ENCODE measurements at regions not wholly inside any gene's neighbourhood (a gene's known extent, or its start where the extent isn't known, plus 50 kb on each side); places are given as distances from the start of the nearest gene placed in this dataset.

DNA sequence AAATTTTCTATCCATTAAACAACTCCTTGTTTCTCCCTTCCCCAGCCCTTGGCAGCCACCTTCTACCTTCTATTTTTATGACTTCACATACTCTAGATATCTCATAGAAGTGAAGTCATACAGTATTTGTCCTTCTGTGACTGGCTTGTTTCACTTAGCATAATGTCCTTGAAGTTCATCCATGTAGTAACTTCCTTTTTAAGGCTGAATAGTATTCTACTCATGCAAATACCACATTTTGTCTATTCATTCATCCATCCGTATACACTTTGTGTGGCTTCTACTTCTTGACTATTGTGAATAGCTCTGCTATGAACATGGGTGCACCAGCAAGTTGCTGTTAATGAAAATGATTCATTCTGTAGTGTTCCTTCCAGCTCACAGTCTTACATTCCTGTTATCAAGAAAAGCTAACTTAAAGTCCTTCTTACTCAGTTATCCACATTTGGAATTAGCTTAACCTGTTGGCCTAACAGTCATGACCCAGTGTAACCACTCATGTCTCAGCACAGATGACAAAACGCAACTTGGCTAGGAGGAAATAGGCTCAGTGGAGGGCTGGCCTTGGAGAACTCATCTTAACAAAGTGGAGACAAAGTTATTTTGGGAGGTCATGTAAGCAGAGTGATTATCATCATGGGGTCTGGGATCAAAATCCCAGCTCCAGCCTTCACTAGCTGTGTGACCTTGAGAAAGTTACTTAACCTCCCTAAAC, 129.7 kb upstream of the MAP3K1 start:
- Mint-ChIP-seq H3K27ac (ENCODE audit: low read depth, unreplicated experiment) (no peak overlapping the region), H3K36me3 (ENCODE audit: insufficient read depth, unreplicated experiment) (no peaks in the 10 kb centered on the region), H3K4me1 (ENCODE audit: insufficient read depth, unreplicated experiment) (peaks cover 10% of the 10 kb centered on the region), H3K4me3 (ENCODE audit: unreplicated experiment) (no peak overlapping the region), H3K27me3 (ENCODE audit: insufficient read depth, unreplicated experiment) (no peaks in the 10 kb centered on the region), H3K9me3 (ENCODE audit: unreplicated experiment) (no peaks in the 10 kb centered on the region)
- TF ChIP-seq, protein P1, sequence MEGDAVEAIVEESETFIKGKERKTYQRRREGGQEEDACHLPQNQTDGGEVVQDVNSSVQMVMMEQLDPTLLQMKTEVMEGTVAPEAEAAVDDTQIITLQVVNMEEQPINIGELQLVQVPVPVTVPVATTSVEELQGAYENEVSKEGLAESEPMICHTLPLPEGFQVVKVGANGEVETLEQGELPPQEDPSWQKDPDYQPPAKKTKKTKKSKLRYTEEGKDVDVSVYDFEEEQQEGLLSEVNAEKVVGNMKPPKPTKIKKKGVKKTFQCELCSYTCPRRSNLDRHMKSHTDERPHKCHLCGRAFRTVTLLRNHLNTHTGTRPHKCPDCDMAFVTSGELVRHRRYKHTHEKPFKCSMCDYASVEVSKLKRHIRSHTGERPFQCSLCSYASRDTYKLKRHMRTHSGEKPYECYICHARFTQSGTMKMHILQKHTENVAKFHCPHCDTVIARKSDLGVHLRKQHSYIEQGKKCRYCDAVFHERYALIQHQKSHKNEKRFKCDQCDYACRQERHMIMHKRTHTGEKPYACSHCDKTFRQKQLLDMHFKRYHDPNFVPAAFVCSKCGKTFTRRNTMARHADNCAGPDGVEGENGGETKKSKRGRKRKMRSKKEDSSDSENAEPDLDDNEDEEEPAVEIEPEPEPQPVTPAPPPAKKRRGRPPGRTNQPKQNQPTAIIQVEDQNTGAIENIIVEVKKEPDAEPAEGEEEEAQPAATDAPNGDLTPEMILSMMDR (IDR thresholded peaks at IDR 0.05; ENCODE audit: unreplicated experiment) = no peak
- DNase-seq (ENCODE audit: unreplicated experiment) = no peak
- BruUV-seq (replicated peaks) = no TSS peak
- intact Hi-C loops (cut with micrococcal nuclease) = no loop called here
- ChIA-PET CTCF (interaction anchor here (0.6 to 1.2 kb wide), 2 partner anchors 11 to 966 kb away, joined by 4 to 5 read pairs; no protein-coding TSS in a partner anchor), POLR2A (interaction anchor here (0.5 to 1.8 kb wide), 2 partner anchors 9 to 11 kb away, joined by 3 to 7 read pairs; no protein-coding TSS in a partner anchor)

DNA sequence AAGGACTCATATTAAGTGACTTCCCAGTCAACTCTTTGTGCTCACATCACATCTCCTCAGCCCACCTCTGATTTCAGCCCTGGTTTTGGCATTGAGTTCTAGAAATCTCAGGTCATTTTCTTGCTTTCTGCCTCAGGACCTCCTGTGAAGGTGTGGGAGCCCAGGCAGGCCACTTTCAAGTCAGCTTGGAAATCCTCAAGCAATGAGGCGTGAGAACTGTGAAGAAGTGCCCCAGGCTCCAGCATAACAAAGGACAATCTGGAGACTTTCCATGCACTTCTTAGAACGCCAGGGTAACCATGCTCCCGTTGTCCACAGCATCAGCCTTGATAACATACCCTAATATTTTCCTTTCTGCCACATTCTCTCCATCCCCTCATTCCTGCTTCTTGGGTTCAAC, 131.2 kb upstream of the MAP3K1 start:
- Mint-ChIP-seq H3K9me3 (ENCODE audit: unreplicated experiment) (no peaks in the 10 kb centered on the region), H3K4me3 (ENCODE audit: unreplicated experiment) (no peak overlapping the region), H3K27me3 (ENCODE audit: insufficient read depth, unreplicated experiment) (no peaks in the 10 kb centered on the region), H3K36me3 (ENCODE audit: insufficient read depth, unreplicated experiment) (no peaks in the 10 kb centered on the region), H3K4me1 (ENCODE audit: insufficient read depth, unreplicated experiment) (peaks cover 10% of the 10 kb centered on the region), H3K27ac (ENCODE audit: low read depth, unreplicated experiment) (no peak overlapping the region)
- DNase-seq (ENCODE audit: unreplicated experiment) = no peak
- ChIA-PET POLR2A (no interaction called here), CTCF (interaction anchor here (0.6 kb wide), 1 partner anchor 122 kb away, joined by 3 read pairs; no protein-coding TSS in a partner anchor)
- BruUV-seq (replicated peaks) = no TSS peak
- intact Hi-C loops (cut with micrococcal nuclease) = no loop called here
- TF ChIP-seq, protein P1 (IDR thresholded peaks at IDR 0.05; ENCODE audit: unreplicated experiment) = no peak

DNA sequence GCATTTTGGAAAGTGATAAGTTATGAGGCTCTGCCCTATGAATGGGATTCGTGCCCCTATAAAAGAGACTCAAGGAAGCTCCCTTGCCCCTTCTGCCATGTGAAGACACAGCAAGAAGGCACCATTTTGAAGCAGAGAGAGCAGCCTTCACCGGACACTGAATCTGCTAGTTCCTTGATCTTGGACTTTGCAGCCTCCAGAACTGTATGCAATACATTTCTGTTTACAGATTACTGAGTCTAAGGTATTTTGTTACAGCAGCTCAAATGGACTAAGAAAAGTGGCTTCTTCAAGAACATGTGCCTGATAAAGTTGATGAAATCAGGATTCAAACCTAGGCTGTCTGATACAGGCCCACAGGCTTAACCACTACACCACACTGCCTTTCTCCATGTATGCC, 131.6 kb upstream of the MAP3K1 start:
- ChIA-PET CTCF (no interaction called here), POLR2A (interaction anchor here (0.6 kb wide), 1 partner anchor 40 kb away, joined by 5 read pairs; no protein-coding TSS in a partner anchor)
- Mint-ChIP-seq H3K36me3 (ENCODE audit: insufficient read depth, unreplicated experiment) (no peaks in the 10 kb centered on the region), H3K4me1 (ENCODE audit: insufficient read depth, unreplicated experiment) (peaks cover 10% of the 10 kb centered on the region), H3K4me3 (ENCODE audit: unreplicated experiment) (no peak overlapping the region), H3K9me3 (ENCODE audit: unreplicated experiment) (no peaks in the 10 kb centered on the region), H3K27ac (ENCODE audit: low read depth, unreplicated experiment) (no peak overlapping the region), H3K27me3 (ENCODE audit: insufficient read depth, unreplicated experiment) (no peaks in the 10 kb centered on the region)
- intact Hi-C loops (cut with micrococcal nuclease) = no loop called here
- TF ChIP-seq, protein P1 (IDR thresholded peaks at IDR 0.05; ENCODE audit: unreplicated experiment) = no peak
- DNase-seq (ENCODE audit: unreplicated experiment) = no peak
- no TSS peak for BruUV-seq (replicated peaks)

DNA sequence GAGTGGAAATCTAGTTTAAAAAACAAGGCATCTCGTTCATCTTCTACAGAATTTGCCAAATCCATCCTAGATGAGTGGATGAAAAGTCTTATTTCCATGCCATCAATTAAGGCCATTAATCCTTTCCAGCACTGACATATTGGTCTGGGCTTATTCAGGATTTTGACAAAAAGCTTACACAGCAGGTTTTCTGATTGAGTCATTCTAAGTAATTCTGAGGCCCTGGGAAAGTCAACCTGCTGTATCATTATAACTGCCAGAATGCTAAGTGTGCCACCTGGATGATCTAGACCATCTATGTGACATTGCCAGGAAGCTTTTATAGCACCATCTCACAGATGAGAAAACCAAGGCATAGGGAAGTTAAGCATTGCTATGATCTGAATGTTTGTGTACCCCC, 132.1 kb upstream of the MAP3K1 start:
- ChIA-PET CTCF (no interaction called here), POLR2A (interaction anchor here (0.6 kb wide), 1 partner anchor 40 kb away, joined by 5 read pairs; no protein-coding TSS in a partner anchor)
- TF ChIP-seq, protein P1 (IDR thresholded peaks at IDR 0.05; ENCODE audit: unreplicated experiment) = no peak
- no peak overlapping the region for H3K27ac Mint-ChIP-seq (ENCODE audit: low read depth, unreplicated experiment)
- H3K27me3 Mint-ChIP-seq (ENCODE audit: insufficient read depth, unreplicated experiment) = no peaks in the 10 kb centered on the region
- H3K36me3 Mint-ChIP-seq (ENCODE audit: insufficient read depth, unreplicated experiment) = no peaks in the 10 kb centered on the region
- H3K4me1 Mint-ChIP-seq (ENCODE audit: insufficient read depth, unreplicated experiment) = peaks cover 10% of the 10 kb centered on the region
- H3K9me3 Mint-ChIP-seq (ENCODE audit: unreplicated experiment) = no peaks in the 10 kb centered on the region
- no peak overlapping the region for H3K4me3 Mint-ChIP-seq (ENCODE audit: unreplicated experiment)
- no TSS peak for BruUV-seq (replicated peaks)
- intact Hi-C loops (cut with micrococcal nuclease) = no loop called here
- DNase-seq (ENCODE audit: unreplicated experiment) = no peak

All from MCF 10A (cell line).